HEK293 (cell line): ENCODE measurements at regions not wholly inside any gene's neighbourhood (a gene's known extent, or its start where the extent isn't known, plus 50 kb on each side); places are given as distances from the start of the nearest gene placed in this dataset.

ENCODE experiments used
- CTCF ChIA-PET: fragments of 350-600 bp; formaldehyde crosslinking; extraction: SDS; loops from one replicate; lab custom pipeline; 2021; ENCODE audit warnings: antibody characterized with exemption; lab: Yijun Ruan, JAX
- POLR2A ChIA-PET: fragments of 300-600 bp; formaldehyde crosslinking; extraction: SDS; loops from one replicate; lab custom pipeline; 2020; ENCODE audit warnings: antibody characterized with exemption, inconsistent platforms; lab: Yijun Ruan, JAX
- H3K27ac ChIP-seq: fragments of 200-500 bp; sonication (Bioruptor generic); 2 replicates; pipeline ENCODE4 v1.5.1; 2014; ENCODE audit warnings: low read depth, low read length, control low read depth, inconsistent platforms; ENCODE audit errors: extremely low read depth
- H3K36me3 ChIP-seq, 2 experiments: fragments of 200-500 bp in 1 of 2; sonication (Bioruptor generic) in 1 of 2; 1 replicate in 1 of 2; 2 replicates in 1 of 2; pipeline ENCODE4 v1.5.1; 2014 to 2017; ENCODE audit warnings: inconsistent platforms in 2 of 2, low read length in 2 of 2; ENCODE audit not compliant: control insufficient read depth in 2 of 2, insufficient read depth in 1 of 2
- H3K4me1 ChIP-seq: fragments of 200-500 bp; sonication (Bioruptor generic); 2 replicates; pipeline ENCODE4 v1.5.1; 2014; ENCODE audit warnings: mild to moderate bottlenecking, low read length, inconsistent platforms; ENCODE audit not compliant: control insufficient read depth, insufficient read depth
- H3K4me3 ChIP-seq: 2 replicates; pipeline ENCODE4 v1.5.1; 2011; ENCODE audit warnings: low read depth, mild to moderate bottlenecking, control low read depth, low read length, moderate library complexity
- H3K9me3 ChIP-seq: fragments of 200-500 bp; sonication (Bioruptor generic); 2 replicates; pipeline ENCODE4 v1.5.1; 2014; ENCODE audit warnings: low read depth, low read length, inconsistent platforms; ENCODE audit not compliant: control insufficient read depth, insufficient read depth
- KLF16 ChIP-seq: fragments of 450-650 bp; formaldehyde crosslinking; IDR thresholded peaks from 2 replicates; pipeline ENCODE4 v1.5.1; 2017; ENCODE audit warnings: missing biosample characterization, missing genetic modification characterization
- OSR2 ChIP-seq: fragments of 450-650 bp; formaldehyde crosslinking; IDR thresholded peaks from 2 replicates; pipeline ENCODE4 v1.5.1; 2016; ENCODE audit warnings: missing biosample characterization, missing genetic modification characterization
- SALL2 ChIP-seq: fragments of 450-650 bp; formaldehyde crosslinking; IDR thresholded peaks from 2 replicates; pipeline ENCODE4 v1.5.0; 2017; ENCODE audit warnings: missing biosample characterization, mild to moderate bottlenecking, missing genetic modification characterization, borderline replicate concordance
- ZEB2 ChIP-seq: fragments of 450-650 bp; formaldehyde crosslinking; IDR thresholded peaks from 2 replicates; pipeline ENCODE4 v1.5.1; 2016; ENCODE audit warnings: missing biosample characterization, missing genetic modification characterization
- ZIC2 ChIP-seq: fragments of 450-650 bp; formaldehyde crosslinking; IDR thresholded peaks from 2 replicates; pipeline ENCODE4 v1.5.1; 2016; ENCODE audit warnings: missing biosample characterization, missing genetic modification characterization
- ZNF157 ChIP-seq: fragments of 450-650 bp; formaldehyde crosslinking; IDR thresholded peaks from 2 replicates; pipeline ENCODE4 v1.5.1; 2016; ENCODE audit warnings: missing biosample characterization, missing genetic modification characterization
- ZNF175 ChIP-seq: fragments of 450-650 bp; formaldehyde crosslinking; IDR thresholded peaks from 2 replicates; pipeline ENCODE4 v1.5.1; 2016; ENCODE audit warnings: missing biosample characterization, missing genetic modification characterization
- ZNF214 ChIP-seq: fragments of 450-650 bp; formaldehyde crosslinking; IDR thresholded peaks from 2 replicates; pipeline ENCODE4 v1.5.1; 2017; ENCODE audit warnings: missing biosample characterization, mild to moderate bottlenecking, missing genetic modification characterization, borderline replicate concordance
- ZNF248 ChIP-seq: fragments of 450-650 bp; formaldehyde crosslinking; IDR thresholded peaks from 2 replicates; pipeline ENCODE4 v1.5.1; 2017; ENCODE audit warnings: missing biosample characterization, missing genetic modification characterization
- ZNF558 ChIP-seq: fragments of 450-650 bp; formaldehyde crosslinking; IDR thresholded peaks from 2 replicates; pipeline ENCODE4 v1.5.1; 2016; ENCODE audit warnings: missing biosample characterization, missing genetic modification characterization
- ZNF600 ChIP-seq: fragments of 450-650 bp; formaldehyde crosslinking; IDR thresholded peaks from 2 replicates; pipeline ENCODE4 v1.5.1; 2016; ENCODE audit warnings: missing biosample characterization, missing genetic modification characterization
- ZNF623 ChIP-seq: fragments of 450-650 bp; formaldehyde crosslinking; IDR thresholded peaks from 2 replicates; pipeline ENCODE4 v1.5.1; 2016; ENCODE audit warnings: missing biosample characterization, missing genetic modification characterization
- ZNF670 ChIP-seq: fragments of 450-650 bp; formaldehyde crosslinking; IDR thresholded peaks from 2 replicates; pipeline ENCODE4 v1.5.1; 2016; ENCODE audit warnings: missing biosample characterization, missing genetic modification characterization, low read depth
- ZNF843 ChIP-seq: fragments of 450-650 bp; formaldehyde crosslinking; IDR thresholded peaks from 2 replicates; pipeline ENCODE4 v1.5.1; 2016; ENCODE audit warnings: missing biosample characterization, missing genetic modification characterization
- TF ChIP-seq, protein P1 (sequence below): fragments of 450-650 bp; formaldehyde crosslinking; IDR thresholded peaks from 2 replicates; pipeline ENCODE4 v1.5.1; 2016; ENCODE audit warnings: missing biosample characterization, missing genetic modification characterization
- TF ChIP-seq, protein P2 (sequence below): fragments of 450-650 bp; formaldehyde crosslinking; IDR thresholded peaks from 2 replicates; pipeline ENCODE4 v1.5.1; 2016; ENCODE audit warnings: missing biosample characterization, missing genetic modification characterization
- TF ChIP-seq, protein P3 (sequence below): fragments of 450-650 bp; formaldehyde crosslinking; IDR thresholded peaks from 2 replicates; pipeline ENCODE4 v1.5.1; 2017; ENCODE audit warnings: missing biosample characterization, missing genetic modification characterization
- TF ChIP-seq, protein P4 (sequence below): fragments of 450-650 bp; formaldehyde crosslinking; IDR thresholded peaks from 2 replicates; pipeline ENCODE4 v1.5.1; 2016; ENCODE audit warnings: missing biosample characterization, missing genetic modification characterization
- TF ChIP-seq, protein P5 (sequence below): fragments of 450-650 bp; formaldehyde crosslinking; IDR thresholded peaks from 2 replicates; pipeline ENCODE4; 2016; ENCODE audit warnings: missing biosample characterization, missing genetic modification characterization
- TF ChIP-seq, protein P6 (sequence below): fragments of 450-650 bp; formaldehyde crosslinking; IDR thresholded peaks from 2 replicates; pipeline ENCODE4 v1.5.1; 2016; ENCODE audit warnings: missing biosample characterization, missing genetic modification characterization
- TF ChIP-seq, protein P7 (sequence below): fragments of 450-650 bp; formaldehyde crosslinking; IDR thresholded peaks from 2 replicates; pipeline ENCODE4 v1.5.1; 2016; ENCODE audit warnings: missing biosample characterization, missing genetic modification characterization

DNA sequence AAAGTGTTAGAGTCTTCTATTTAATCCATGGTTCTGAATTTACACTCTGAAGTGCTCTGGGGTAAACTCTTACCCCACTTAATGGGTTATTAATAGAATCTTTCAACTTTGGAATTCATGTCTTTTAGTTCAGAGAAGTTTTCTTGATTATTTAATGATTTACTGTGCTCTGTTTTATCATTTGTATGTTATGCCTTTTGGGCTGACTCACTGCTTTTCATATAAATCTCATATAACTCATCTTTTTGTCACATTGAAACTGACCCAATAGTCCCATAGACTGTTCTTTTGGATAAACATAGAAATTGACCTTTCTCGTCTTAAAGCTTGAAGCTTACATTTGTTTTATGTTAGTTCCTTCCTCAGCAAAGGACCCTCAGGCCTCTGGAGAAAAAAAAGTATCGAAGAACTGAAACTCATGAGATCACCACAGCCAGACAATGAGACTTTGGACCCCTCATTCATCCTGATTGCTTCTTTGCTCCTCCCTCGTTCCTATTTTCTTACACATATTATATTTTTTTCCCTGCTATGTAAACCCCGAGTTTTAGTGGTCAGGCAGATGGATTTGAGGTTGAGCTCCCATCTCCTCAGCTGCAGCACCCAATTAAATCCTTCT, 229.1 kb upstream of the CBLB start:
- Histone ChIP-seq H3K36me3 (no peaks in the 10 kb centered on the region), H3K9me3 (no peaks in the 10 kb centered on the region), H3K27ac (no peak overlapping the region), H3K4me1 (no peaks in the 10 kb centered on the region), H3K4me3 (no peak overlapping the region)
- ChIA-PET POLR2A (no interaction called here), CTCF (no interaction called here)
- TF ChIP-seq ZNF175 (tag by site-specific recombination) (no peak), SALL2 (tag by site-specific recombination) (no peak), OSR2 (tag by site-specific recombination) (no peak), ZNF248 (tag by site-specific recombination) (no peak), ZNF214 (tag by site-specific recombination) (no peak), ZNF670 (no peak), KLF16 (tag by site-specific recombination) (no peak), ZNF157 (tag by site-specific recombination) (no peak), ZEB2 (no peak), ZNF623 (no peak), ZNF558 (tag by site-specific recombination) (no peak), ZNF843 (tag by site-specific recombination) (no peak)
- TF ChIP-seq, protein P1, sequence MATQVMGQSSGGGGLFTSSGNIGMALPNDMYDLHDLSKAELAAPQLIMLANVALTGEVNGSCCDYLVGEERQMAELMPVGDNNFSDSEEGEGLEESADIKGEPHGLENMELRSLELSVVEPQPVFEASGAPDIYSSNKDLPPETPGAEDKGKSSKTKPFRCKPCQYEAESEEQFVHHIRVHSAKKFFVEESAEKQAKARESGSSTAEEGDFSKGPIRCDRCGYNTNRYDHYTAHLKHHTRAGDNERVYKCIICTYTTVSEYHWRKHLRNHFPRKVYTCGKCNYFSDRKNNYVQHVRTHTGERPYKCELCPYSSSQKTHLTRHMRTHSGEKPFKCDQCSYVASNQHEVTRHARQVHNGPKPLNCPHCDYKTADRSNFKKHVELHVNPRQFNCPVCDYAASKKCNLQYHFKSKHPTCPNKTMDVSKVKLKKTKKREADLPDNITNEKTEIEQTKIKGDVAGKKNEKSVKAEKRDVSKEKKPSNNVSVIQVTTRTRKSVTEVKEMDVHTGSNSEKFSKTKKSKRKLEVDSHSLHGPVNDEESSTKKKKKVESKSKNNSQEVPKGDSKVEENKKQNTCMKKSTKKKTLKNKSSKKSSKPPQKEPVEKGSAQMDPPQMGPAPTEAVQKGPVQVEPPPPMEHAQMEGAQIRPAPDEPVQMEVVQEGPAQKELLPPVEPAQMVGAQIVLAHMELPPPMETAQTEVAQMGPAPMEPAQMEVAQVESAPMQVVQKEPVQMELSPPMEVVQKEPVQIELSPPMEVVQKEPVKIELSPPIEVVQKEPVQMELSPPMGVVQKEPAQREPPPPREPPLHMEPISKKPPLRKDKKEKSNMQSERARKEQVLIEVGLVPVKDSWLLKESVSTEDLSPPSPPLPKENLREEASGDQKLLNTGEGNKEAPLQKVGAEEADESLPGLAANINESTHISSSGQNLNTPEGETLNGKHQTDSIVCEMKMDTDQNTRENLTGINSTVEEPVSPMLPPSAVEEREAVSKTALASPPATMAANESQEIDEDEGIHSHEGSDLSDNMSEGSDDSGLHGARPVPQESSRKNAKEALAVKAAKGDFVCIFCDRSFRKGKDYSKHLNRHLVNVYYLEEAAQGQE (tag by site-specific recombination) = no peak
- TF ChIP-seq, protein P2, sequence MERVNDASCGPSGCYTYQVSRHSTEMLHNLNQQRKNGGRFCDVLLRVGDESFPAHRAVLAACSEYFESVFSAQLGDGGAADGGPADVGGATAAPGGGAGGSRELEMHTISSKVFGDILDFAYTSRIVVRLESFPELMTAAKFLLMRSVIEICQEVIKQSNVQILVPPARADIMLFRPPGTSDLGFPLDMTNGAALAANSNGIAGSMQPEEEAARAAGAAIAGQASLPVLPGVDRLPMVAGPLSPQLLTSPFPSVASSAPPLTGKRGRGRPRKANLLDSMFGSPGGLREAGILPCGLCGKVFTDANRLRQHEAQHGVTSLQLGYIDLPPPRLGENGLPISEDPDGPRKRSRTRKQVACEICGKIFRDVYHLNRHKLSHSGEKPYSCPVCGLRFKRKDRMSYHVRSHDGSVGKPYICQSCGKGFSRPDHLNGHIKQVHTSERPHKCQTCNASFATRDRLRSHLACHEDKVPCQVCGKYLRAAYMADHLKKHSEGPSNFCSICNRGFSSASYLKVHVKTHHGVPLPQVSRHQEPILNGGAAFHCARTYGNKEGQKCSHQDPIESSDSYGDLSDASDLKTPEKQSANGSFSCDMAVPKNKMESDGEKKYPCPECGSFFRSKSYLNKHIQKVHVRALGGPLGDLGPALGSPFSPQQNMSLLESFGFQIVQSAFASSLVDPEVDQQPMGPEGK (tag by site-specific recombination) = no peak
- TF ChIP-seq, protein P3, sequence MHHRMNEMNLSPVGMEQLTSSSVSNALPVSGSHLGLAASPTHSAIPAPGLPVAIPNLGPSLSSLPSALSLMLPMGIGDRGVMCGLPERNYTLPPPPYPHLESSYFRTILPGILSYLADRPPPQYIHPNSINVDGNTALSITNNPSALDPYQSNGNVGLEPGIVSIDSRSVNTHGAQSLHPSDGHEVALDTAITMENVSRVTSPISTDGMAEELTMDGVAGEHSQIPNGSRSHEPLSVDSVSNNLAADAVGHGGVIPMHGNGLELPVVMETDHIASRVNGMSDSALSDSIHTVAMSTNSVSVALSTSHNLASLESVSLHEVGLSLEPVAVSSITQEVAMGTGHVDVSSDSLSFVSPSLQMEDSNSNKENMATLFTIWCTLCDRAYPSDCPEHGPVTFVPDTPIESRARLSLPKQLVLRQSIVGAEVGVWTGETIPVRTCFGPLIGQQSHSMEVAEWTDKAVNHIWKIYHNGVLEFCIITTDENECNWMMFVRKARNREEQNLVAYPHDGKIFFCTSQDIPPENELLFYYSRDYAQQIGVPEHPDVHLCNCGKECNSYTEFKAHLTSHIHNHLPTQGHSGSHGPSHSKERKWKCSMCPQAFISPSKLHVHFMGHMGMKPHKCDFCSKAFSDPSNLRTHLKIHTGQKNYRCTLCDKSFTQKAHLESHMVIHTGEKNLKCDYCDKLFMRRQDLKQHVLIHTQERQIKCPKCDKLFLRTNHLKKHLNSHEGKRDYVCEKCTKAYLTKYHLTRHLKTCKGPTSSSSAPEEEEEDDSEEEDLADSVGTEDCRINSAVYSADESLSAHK (tag by site-specific recombination) = no peak
- TF ChIP-seq, protein P4, sequence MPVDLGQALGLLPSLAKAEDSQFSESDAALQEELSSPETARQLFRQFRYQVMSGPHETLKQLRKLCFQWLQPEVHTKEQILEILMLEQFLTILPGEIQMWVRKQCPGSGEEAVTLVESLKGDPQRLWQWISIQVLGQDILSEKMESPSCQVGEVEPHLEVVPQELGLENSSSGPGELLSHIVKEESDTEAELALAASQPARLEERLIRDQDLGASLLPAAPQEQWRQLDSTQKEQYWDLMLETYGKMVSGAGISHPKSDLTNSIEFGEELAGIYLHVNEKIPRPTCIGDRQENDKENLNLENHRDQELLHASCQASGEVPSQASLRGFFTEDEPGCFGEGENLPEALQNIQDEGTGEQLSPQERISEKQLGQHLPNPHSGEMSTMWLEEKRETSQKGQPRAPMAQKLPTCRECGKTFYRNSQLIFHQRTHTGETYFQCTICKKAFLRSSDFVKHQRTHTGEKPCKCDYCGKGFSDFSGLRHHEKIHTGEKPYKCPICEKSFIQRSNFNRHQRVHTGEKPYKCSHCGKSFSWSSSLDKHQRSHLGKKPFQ = no peak

DNA sequence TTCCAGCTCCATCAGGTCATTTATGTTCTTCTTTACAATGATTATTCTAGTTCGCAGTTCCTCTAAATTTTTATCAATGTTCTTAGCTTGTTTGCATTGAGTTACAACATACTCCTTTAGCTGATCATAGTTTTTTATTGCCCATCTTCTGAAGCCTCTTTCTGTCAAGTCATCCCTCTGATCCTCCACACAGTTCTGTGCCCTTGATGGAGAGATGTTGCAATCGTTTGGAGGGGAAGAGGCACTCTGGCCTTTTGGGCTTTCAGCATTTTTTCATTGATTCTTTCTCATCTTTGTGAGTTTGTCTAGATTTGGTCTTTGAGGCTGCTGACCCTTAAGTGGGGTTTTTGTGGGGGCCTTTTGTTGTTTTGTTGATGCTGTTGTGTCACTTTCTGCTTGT, 234.6 kb upstream of the CBLB start:
- Histone ChIP-seq H3K4me1 (no peaks in the 10 kb centered on the region), H3K36me3 (no peaks in the 10 kb centered on the region), H3K9me3 (no peaks in the 10 kb centered on the region), H3K4me3 (no peak overlapping the region), H3K27ac (no peak overlapping the region)
- POLR2A ChIA-PET = no interaction called here
- CTCF ChIA-PET = no interaction called here
- TF ChIP-seq ZNF843 (tag by site-specific recombination) (no peak), ZNF600 (tag by site-specific recombination) (no peak), ZIC2 (tag by site-specific recombination) (no peak)
- TF ChIP-seq, protein P5, sequence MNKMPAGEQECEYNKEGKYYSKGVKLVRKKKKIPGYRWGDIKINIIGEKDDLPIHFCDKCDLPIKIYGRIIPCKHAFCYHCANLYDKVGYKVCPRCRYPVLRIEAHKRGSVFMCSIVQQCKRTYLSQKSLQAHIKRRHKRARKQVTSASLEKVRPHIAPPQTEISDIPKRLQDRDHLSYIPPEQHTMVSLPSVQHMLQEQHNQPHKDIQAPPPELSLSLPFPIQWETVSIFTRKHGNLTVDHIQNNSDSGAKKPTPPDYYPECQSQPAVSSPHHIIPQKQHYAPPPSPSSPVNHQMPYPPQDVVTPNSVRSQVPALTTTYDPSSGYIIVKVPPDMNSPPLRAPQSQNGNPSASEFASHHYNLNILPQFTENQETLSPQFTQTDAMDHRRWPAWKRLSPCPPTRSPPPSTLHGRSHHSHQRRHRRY (tag by site-specific recombination) = no peak
- TF ChIP-seq, protein P6, sequence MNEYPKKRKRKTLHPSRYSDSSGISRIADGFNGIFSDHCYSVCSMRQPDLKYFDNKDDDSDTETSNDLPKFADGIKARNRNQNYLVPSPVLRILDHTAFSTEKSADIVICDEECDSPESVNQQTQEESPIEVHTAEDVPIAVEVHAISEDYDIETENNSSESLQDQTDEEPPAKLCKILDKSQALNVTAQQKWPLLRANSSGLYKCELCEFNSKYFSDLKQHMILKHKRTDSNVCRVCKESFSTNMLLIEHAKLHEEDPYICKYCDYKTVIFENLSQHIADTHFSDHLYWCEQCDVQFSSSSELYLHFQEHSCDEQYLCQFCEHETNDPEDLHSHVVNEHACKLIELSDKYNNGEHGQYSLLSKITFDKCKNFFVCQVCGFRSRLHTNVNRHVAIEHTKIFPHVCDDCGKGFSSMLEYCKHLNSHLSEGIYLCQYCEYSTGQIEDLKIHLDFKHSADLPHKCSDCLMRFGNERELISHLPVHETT (tag by site-specific recombination) = no peak
- TF ChIP-seq, protein P7, sequence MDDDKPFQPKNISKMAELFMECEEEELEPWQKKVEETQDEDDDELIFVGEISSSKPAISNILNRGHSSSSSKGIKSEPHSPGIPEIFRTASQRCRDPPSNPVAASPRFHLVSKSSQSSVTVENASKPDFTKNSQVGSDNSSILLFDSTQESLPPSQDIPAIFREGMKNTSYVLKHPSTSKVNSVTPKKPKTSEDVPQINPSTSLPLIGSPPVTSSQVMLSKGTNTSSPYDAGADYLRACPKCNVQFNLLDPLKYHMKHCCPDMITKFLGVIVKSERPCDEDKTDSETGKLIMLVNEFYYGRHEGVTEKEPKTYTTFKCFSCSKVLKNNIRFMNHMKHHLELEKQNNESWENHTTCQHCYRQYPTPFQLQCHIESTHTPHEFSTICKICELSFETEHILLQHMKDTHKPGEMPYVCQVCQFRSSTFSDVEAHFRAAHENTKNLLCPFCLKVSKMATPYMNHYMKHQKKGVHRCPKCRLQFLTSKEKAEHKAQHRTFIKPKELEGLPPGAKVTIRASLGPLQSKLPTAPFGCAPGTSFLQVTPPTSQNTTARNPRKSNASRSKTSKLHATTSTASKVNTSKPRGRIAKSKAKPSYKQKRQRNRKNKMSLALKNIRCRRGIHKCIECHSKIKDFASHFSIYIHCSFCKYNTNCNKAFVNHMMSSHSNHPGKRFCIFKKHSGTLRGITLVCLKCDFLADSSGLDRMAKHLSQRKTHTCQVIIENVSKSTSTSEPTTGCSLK (tag by site-specific recombination) = no peak
